NCI-H446 treated with DMSO at 0.1 percent for 48 hours (cell line): ENCODE measurements at regions not wholly inside any gene's neighbourhood (a gene's known extent, or its start where the extent isn't known, plus 50 kb on each side); places are given as distances from the start of the nearest gene placed in this dataset.

Experiments used
- DNase-seq: peaks from one replicate; lab custom pipeline; 2025; lab: John Stamatoyannopoulos, UW

DNA sequence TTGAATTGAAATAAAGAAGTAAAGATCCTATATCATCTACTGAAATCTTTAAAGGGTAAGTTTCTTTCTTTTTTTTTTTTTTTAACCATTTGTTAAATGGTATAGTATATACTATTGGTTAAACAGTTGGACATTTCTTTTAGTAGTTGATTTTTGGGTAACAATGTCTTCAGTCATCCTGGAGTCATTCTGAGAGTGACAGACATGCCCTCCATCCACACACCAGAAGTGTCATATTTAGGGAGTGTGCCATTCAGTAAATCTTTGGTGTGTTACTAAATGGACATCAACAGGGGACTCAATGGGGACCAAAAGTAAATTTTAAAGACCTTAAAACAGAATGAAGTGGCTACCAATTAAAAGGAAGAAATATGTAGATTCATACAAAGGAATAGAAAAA, 50.8 kb upstream of the SLC39A10 start:
- DNase-seq: no peak

DNA sequence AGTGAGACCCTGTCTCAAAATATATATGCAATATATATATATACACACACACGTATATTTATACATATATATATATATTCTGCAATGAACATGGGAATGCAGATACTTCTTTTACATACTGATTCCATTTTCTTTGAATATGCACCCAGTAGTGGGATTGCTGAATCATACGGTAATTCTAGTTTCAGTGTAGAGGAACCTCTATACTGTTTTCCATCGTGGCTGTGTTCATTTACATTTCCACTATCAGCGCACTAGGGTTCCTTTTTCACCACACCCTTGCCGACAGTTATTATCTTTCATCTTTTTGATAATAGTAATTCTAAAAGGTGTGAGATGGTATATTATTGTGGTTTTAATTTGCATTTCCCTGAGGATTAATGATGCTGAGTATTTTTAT, 52.3 kb upstream of the SLC39A10 start:
- DNase-seq: no peak

- DNase-seq: no peak
These were observed 53.0 kb upstream of the SLC39A10 start for GRCh38 chr2:195603998-195604397.

GRCh38 chr2:195603408-195603807, 53.6 kb upstream of the SLC39A10 start:
- no peak for DNase-seq

DNA sequence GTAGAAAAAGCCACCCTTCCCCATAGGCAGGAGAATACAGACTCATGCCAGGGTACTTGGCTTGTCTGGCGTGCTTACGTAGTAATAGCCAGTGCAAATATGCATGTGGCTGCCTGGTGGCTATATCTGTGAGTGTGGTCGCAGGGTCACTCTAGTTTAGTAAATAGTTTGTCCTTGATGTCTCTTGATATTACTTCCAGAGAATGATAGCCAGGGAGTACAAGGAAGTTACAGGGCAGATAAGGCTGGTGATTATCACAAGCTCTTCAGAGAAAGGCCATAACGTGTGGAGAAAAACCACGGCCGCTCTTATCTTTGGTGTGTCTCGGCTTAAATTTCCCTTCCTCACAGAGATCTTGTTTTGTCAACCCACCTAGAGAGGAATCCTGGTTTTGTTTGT, 54.3 kb upstream of the SLC39A10 start:
- no peak for DNase-seq

DNA sequence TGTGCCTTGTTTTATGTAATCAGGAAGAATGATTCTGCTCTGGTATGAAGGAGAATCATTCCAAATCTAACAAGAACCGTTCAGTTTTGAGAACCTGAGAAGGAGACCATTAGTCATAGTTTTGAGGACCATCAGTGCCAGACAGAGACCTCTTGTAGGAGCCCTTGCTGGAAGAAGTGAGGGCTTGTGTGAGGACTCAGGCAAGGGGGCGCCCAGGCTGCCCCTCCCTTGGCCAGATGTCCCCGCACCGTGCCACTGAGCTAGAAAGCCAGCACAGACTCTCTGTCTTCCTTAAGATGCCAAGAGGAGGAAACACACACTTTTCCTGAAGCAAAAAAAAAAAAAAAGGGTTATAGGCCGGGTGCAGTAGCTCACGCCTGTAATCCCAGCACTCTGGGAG, 55.7 kb upstream of the SLC39A10 start:
- DNase-seq: no peak

GRCh38 chr2:195600778-195601177, 56.2 kb upstream of the SLC39A10 start:
- DNase-seq: no peak

- DNase-seq: no peak
These were observed 60.2 kb upstream of the SLC39A10 start for GRCh38 chr2:195596840-195597239.

GRCh38 chr2:195595825-195596224, 61.2 kb upstream of the SLC39A10 start:
- DNase-seq: no peak

- DNase-seq: no peak
These were observed 61.9 kb upstream of the SLC39A10 start for GRCh38 chr2:195594919-195595694.

DNA sequence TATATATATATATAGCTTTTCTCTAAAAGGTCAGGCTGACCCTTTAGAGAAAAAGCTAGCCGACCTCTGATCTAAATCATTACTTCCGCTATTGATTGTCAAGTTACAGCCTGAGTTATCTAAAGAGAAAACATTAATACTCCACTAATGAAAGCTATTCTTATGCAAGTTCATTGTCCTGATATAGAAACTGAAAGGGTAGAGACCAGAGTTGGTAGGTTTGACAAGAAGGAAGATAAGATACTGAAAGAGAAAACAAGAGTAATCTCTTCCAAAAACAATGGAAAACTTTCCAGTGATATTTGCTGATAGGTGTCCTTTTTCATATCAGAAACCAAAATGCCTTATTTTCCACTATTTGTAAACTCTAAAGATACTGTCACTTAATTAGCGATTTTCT, 62.8 kb upstream of the SLC39A10 start:
- no peak for DNase-seq

GRCh38 chr2:195592105-195592504, 64.9 kb upstream of the SLC39A10 start:
- no peak for DNase-seq

- DNase-seq: no peak
These were observed 66.2 kb upstream of the SLC39A10 start for GRCh38 chr2:195590861-195591205.

DNA sequence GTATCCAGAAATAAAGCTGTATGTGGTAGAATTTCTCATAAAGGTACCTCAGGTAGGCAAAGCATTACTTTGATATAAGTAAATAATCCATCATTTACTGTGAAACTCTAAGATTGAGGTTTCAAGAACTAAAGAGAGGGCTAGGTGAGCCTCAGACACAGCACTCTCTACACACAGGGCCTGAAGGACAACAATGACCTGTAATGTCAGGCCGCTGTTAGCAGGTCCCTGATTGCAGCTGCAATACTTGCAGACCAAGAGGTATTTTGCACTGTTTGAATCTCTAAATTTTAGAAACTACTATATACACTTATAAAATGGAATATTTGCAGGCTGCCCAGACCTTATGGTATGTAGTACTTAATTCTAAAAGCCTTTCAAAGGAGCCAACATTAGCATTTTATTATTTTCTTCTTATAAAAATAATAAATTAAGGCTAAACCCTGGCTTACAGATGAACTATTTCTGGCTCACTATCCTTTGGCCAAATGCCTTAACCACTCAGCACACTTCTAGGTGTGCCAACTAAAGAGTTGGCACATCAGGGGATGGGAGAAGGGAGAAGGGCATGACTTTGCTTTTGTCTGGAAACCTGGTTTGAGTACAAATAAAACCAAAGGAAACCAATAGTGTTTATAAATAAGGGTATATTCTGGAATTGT, 66.7 kb upstream of the SLC39A10 start:
- peak; percentile 47 for DNase-seq

GRCh38 chr2:195587966-195588365, 69.1 kb upstream of the SLC39A10 start:
- no peak for DNase-seq

DNA sequence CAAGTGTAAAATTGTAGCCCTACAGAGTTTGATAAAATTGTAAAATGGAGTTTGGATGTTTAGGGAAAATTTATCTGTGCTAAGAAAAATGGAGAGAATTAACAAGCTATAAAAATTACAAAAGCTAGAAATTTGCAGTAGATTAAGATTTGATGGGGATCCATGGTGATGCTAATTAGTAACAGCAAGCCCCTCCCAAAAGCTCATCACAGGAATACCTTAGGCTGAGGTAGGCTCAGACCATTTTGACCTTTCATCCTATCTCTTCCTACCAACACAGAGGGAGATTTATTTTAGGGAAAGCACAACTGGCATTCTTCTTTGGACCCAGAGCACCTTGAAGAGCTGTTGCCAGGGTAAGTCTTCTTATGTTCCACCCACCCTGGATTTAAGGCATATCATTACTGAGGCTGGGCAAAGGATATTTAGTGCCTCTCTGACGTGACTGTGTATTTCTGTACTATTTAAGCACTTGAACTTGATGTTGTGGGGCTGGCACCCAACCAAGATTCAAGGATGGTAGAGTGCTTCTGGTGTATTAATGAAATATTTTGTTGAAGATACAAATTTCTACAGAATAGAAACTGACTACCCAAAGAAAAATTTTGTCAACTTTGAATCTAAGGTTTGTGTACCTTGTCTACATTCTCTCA, 70.8 kb upstream of the SLC39A10 start:
- no peak for DNase-seq

- no peak for DNase-seq
These were observed 74.8 kb upstream of the SLC39A10 start for GRCh38 chr2:195582188-195582587.

DNA sequence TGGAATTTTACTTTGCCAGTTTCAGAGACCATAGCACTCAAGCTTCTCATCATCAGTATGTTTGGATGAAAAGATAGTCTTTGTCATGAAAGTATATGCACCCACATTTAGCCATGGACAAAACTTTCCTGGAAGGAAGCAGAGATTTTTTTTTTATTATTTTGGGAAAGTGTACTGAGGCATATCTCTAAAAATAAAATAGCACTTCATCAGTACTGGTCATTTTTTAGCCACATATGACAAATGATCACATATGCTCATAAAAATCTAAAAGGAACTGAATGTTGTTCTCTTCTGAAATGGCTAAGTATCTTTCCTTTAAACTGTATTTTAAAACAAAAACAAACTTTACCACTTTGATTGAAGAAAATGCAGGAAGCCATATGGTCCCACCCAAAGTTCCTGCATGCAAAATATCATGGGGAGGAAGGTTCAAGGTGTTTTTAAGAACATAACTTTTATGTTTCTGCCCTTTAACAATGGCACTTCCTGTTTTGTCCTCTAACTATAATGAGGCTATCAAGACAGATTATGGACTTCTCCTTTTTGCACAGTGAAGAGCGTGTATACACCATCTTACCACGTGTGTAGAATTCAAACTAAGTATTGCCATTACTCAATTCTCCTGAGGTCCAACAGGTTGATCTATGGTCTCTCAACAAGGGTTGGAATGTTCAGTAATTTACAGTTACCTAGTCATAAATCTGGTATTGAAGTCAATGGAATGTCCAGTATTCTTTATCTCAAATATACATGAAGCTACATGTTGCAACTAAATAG, 77.1 kb upstream of the SLC39A10 start:
- DNase-seq: no peak

GRCh38 chr2:195575879-195576401, 81.1 kb upstream of the SLC39A10 start:
- no peak for DNase-seq

DNA sequence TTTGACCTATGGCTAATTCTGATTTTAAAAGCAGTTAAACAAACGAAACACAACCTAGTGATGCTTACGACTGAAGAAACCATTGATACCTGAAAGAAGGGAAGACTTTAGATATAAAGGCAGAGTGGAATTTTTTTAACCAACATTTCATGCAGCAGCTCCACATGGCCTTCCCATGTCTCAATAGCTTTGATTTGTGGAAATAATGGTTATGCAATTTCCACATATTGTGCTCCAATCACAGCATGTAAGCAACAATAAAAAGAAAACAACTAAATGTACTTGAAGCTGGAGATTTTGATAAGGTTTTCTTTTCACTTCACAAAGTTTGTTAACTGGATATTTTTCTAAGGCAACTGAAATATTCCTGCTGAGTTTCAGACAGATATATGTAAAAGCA, 82.0 kb upstream of the SLC39A10 start:
- DNase-seq: no peak

DNA sequence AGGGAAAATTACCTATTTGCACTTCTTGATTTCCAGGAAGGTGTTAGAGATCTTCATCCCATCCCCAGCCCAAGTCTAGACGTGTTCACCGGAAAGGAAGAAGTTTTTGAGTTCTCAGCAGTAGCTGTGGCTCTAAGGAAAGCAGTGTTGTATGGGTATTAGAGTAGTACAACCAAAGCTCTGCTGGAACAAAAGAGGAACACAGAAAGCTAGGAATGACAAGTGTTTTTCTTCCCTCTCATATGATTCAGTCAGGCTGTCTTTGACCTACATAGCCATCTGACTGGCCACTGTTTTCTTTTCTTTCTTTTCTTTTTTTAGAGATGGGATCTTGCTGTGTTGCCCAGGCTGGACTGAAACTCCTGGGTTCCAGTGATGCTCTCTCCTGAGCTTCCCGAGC, 82.7 kb upstream of the SLC39A10 start:
- DNase-seq: no peak
